NCI-H2081 treated with DMSO at 0.1 percent for 48 hours (cell line): ENCODE measurements at regions not wholly inside any gene's neighbourhood (a gene's known extent, or its start where the extent isn't known, plus 50 kb on each side); places are given as distances from the start of the nearest gene placed in this dataset.

Source experiments
- DNase-seq: peaks from one replicate; lab custom pipeline; 2025; lab: John Stamatoyannopoulos, UW

- no peak for DNase-seq
Observed at GRCh38 chr11:37050311-37050710, 452.3 kb upstream of the RAG2 start.

- no peak for DNase-seq
Observed at GRCh38 chr11:37040921-37041320, 442.9 kb upstream of the RAG2 start.

- no peak for DNase-seq
Observed at GRCh38 chr11:37038911-37039310, 440.9 kb upstream of the RAG2 start.

- DNase-seq: no peak
Observed at GRCh38 chr11:37026741-37027140, 428.7 kb upstream of the RAG2 start.

GRCh38 chr11:37026326-37026725 is 428.3 kb upstream of the RAG2 start:
- no peak for DNase-seq

GRCh38 chr11:37006563-37006962 is 408.5 kb upstream of the RAG2 start:
- no peak for DNase-seq

- no peak for DNase-seq
Observed at GRCh38 chr11:37002831-37003230, 404.8 kb upstream of the RAG2 start.

GRCh38 chr11:36997656-36998055 is 399.6 kb upstream of the RAG2 start:
- DNase-seq: no peak

GRCh38 chr11:36996795-36997194 is 398.8 kb upstream of the RAG2 start:
- no peak for DNase-seq

- DNase-seq: no peak
Observed at GRCh38 chr11:36994208-36994607, 396.2 kb upstream of the RAG2 start.

GRCh38 chr11:36988556-36988955 is 390.5 kb upstream of the RAG2 start:
- no peak for DNase-seq

- DNase-seq: no peak
Observed at GRCh38 chr11:36985562-36985961, 387.5 kb upstream of the RAG2 start.

- no peak for DNase-seq
Observed at GRCh38 chr11:36976741-36977140, 378.7 kb upstream of the RAG2 start.

GRCh38 chr11:36974771-36975170 is 376.7 kb upstream of the RAG2 start:
- no peak for DNase-seq

- DNase-seq: no peak
Observed at GRCh38 chr11:36953976-36954375, 355.9 kb upstream of the RAG2 start.

GRCh38 chr11:36948460-36949127 is 350.6 kb upstream of the RAG2 start:
- DNase-seq: no peak

- DNase-seq: no peak
Observed at GRCh38 chr11:36945384-36945783, 347.3 kb upstream of the RAG2 start.

- DNase-seq: no peak
Observed at GRCh38 chr11:36933481-36933880, 335.4 kb upstream of the RAG2 start.

- DNase-seq: no peak
Observed at GRCh38 chr11:36931139-36931538, 333.1 kb upstream of the RAG2 start.

GRCh38 chr11:36930256-36930655 is 332.2 kb upstream of the RAG2 start:
- DNase-seq: no peak

GRCh38 chr11:36929401-36929800 is 331.4 kb upstream of the RAG2 start:
- DNase-seq: no peak

- DNase-seq: no peak
Observed at GRCh38 chr11:36928621-36929020, 330.6 kb upstream of the RAG2 start.

- no peak for DNase-seq
Observed at GRCh38 chr11:36899800-36900199, 301.8 kb upstream of the RAG2 start.

GRCh38 chr11:36890841-36891240 is 292.8 kb upstream of the RAG2 start:
- no peak for DNase-seq
